HG03108 (cell line): ENCODE measurements at regions not wholly inside any gene's neighbourhood (a gene's known extent, or its start where the extent isn't known, plus 50 kb on each side); places are given as distances from the start of the nearest gene placed in this dataset.

Experiments
- ATAC-seq: cut with Tn5 transposase; IDR thresholded peaks from one replicate; pipeline ENCODE4 v1.9.1; 2021; ENCODE audit warnings: moderate library complexity; ENCODE audit not compliant: unreplicated experiment

DNA sequence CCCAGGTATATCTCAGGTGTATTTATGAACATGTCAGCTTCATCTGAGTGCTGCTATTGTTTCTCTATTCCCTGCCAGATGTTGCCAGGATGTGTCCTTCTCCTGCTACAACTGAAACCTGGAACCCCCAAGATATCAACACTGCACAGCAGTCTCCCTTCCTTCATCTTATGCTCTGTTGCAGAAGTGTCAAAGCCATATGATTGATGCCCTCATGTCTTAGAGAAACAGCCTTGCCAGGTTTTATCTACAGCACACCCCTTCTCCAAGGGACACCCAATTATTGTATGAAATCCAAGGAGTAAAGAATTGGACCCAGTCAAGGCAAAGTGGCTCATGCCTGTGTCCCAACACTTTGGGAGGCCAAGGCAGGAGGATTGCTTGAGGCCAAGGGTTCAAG lies 60.5 kb upstream of the GHITM start:
- ATAC-seq, result no peak

DNA sequence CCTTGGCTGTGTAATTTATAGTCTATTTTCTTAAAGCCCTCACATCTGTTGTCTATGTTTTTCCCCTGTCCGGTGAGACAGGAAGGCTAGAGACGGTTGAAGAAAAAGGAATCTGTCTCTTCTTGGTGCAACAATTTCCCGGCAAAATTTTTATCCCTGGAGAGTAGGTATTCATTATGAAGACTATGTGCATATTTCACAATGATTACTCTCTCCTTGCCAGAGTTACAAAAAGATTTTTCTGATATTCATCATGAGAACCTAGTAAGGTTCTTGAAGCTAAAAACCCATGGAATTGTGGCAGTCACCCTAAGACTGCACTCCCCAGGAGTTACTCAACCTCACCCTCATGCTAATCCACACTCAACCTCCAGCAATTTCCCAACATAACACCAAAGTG lies 55.0 kb upstream of the GHITM start:
- ATAC-seq, result no peak

DNA sequence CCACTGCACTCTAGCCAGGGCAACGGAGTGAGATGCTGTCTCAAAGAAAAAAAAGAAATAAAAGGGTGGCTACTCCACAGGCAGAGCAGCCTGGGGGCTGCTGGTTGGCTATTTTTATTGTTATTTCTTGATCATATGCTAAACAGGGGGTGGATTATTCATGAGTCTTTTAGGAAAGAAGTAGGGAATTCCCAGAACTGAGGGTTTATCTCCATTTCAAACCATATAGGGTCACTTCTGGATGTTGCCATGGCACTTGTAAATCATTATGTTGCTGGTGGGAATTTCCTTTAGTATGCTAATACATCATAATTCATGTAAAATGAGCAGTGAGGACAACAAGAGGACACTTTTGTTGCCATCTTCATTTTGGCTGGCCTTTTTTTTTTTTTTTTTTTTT lies 52.1 kb upstream of the GHITM start:
- no peak for ATAC-seq

DNA sequence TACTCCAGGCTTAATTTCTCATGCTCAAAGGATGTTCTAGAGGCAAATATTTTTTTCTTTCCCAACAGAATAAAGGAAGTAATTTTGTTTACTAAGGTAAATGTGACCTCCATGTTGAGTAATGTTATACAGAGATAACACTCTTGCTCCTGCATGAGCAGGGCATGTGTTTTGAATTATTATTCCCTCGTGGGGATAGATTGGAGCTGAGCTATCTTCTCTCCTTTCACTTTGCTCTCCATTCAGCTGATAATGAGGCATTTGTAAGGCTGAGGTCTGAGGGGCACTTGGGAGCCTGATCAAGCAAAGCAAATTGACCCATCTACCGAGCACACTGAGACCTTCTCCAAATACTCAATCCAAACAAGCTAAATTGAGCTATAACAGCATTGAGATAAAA lies 50.7 kb upstream of the GHITM start:
- no peak for ATAC-seq

DNA sequence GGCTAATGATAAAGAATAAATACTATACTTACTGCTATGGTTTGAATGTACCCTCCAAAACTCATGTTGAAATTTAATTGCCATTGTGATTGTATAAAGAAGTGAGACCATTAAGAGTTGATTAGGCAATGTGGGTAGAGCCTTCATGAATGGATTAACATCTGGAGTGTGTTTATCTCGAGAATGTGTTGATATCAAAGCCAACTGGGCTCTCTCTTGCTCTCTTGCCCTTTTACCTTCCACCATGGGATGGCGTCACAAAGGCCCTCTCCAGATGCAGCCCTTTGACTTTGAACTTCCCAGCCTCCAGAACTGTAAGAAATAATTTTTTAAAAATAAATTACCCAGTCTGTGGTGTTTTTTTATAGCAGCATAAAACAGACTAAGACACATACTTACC lies 50.1 kb upstream of the GHITM start:
- no peak for ATAC-seq
